Vagina (tissue), 2 donors: ENCODE measurements at regions not wholly inside any gene's neighbourhood (a gene's known extent, or its start where the extent isn't known, plus 50 kb on each side); places are given as distances from the start of the nearest gene placed in this dataset.

ENCODE experiments used
- DNase-seq, 2 donors: peaks; one replicate each; pipeline ENCODE4 v3.0.0-alpha.2; 2017; ENCODE audit errors: extremely low spot score in 2 of 2
- H3K27ac ChIP-seq: fragments of 200-600 bp; sonication (generic); one replicate; pipeline ENCODE4 v1.5.1; 2019
- H3K27me3 ChIP-seq: fragments of 200-600 bp; sonication (generic); one replicate; pipeline ENCODE4 v1.5.1; 2019
- H3K36me3 ChIP-seq, 2 donors: fragments of 200-600 bp; sonication (generic); one replicate each; pipeline ENCODE4 v1.5.1; 2017 to 2019
- H3K4me1 ChIP-seq: fragments of 200-600 bp; sonication (generic); one replicate; pipeline ENCODE4 v1.5.1; 2019
- H3K4me3 ChIP-seq, 2 donors: fragments of 200-600 bp; sonication (generic); 1 replicate in 1 of 2; 2 replicates in 1 of 2; pipeline ENCODE4 v1.5.1; 2016 to 2019
- H3K9me3 ChIP-seq: fragments of 200-600 bp; sonication (generic); one replicate; pipeline ENCODE4 v1.5.1; 2019
- CTCF ChIP-seq, 3 experiments: fragments of 450-650 bp in 2 of 3; fragments of 200-600 bp in 1 of 3; sonication (generic) in 1 of 3; IDR thresholded peaks; one replicate each; pipeline ENCODE4 v1.5.1; 2017 to 2019; ENCODE audit warnings: antibody characterized with exemption in 3 of 3, mild to moderate bottlenecking in 2 of 3, moderate library complexity in 2 of 3
- POLR2A ChIP-seq, 2 donors: fragments of 450-650 bp; IDR thresholded peaks; one replicate each; pipeline ENCODE4 v1.6.1; 2017; ENCODE audit warnings: antibody characterized with exemption in 2 of 2, mild to moderate bottlenecking in 2 of 2, moderate library complexity in 2 of 2
- POLR2AphosphoS5 ChIP-seq, 2 donors: sonication (generic); formaldehyde crosslinking; IDR thresholded peaks; one replicate each; pipeline ENCODE4 v1.9.0; 2017; ENCODE audit warnings: antibody characterized with exemption in 2 of 2, mild to moderate bottlenecking in 2 of 2, low read depth in 1 of 2; ENCODE audit not compliant: insufficient read depth in 1 of 2
- intact Hi-C: fragments of 100-400 bp; cut with DNase I; formaldehyde crosslinking; loops from one replicate; pipeline ENCODE4 v1.15.1; 2023

GRCh38 chr4:98744372-98745150 lies 86.2 kb upstream of the TSPAN5 start:
- Histone ChIP-seq H3K27me3 (no peaks in the 10 kb centered on the region), H3K4me1 (no peaks in the 10 kb centered on the region), H3K4me3 (no peak overlapping the region), H3K27ac (no peak overlapping the region), H3K36me3 (no peaks in the 10 kb centered on the region), H3K9me3 (no peaks in the 10 kb centered on the region)
- DNase-seq = no peak
- intact Hi-C loops = loop anchor here (5.0 kb wide), 1 partner anchor 1132 kb away; no protein-coding TSS in a partner anchor
- TF ChIP-seq CTCF (IDR thresholded peaks at IDR 0.05) = no peak
- no peak for TF ChIP-seq POLR2AphosphoS5 (IDR thresholded peaks at IDR 0.05; ENCODE audit: insufficient read depth in 1 of 2, low read depth in 1 of 2)
- TF ChIP-seq POLR2A (IDR thresholded peaks at IDR 0.05) = no peak

GRCh38 chr4:98741952-98742351 lies 83.5 kb upstream of the TSPAN5 start:
- no peaks in the 10 kb centered on the region for H3K27me3 ChIP-seq
- no peaks in the 10 kb centered on the region for H3K36me3 ChIP-seq
- H3K9me3 ChIP-seq = no peaks in the 10 kb centered on the region
- intact Hi-C loops = no loop called here
- no peak overlapping the region for H3K4me3 ChIP-seq
- DNase-seq = no peak
- no peaks in the 10 kb centered on the region for H3K4me1 ChIP-seq
- no peak overlapping the region for H3K27ac ChIP-seq
- TF ChIP-seq CTCF (IDR thresholded peaks at IDR 0.05) (no peak), POLR2A (IDR thresholded peaks at IDR 0.05) (no peak), POLR2AphosphoS5 (IDR thresholded peaks at IDR 0.05; ENCODE audit: insufficient read depth in 1 of 2, low read depth in 1 of 2) (no peak)

- DNase-seq = no peak
- Histone ChIP-seq H3K4me3 (no peak overlapping the region), H3K36me3 (no peaks in the 10 kb centered on the region), H3K9me3 (no peaks in the 10 kb centered on the region), H3K27me3 (no peaks in the 10 kb centered on the region), H3K27ac (no peak overlapping the region), H3K4me1 (no peaks in the 10 kb centered on the region)
- intact Hi-C loops = no loop called here
- no peak for TF ChIP-seq POLR2A (IDR thresholded peaks at IDR 0.05)
- TF ChIP-seq POLR2AphosphoS5 (IDR thresholded peaks at IDR 0.05; ENCODE audit: insufficient read depth in 1 of 2, low read depth in 1 of 2) = no peak
- TF ChIP-seq CTCF (IDR thresholded peaks at IDR 0.05) = no peak
These were observed 81.3 kb upstream of the TSPAN5 start for GRCh38 chr4:98739751-98740150.

GRCh38 chr4:98733601-98734000 lies 75.2 kb upstream of the TSPAN5 start:
- Histone ChIP-seq H3K27me3 (no peaks in the 10 kb centered on the region), H3K9me3 (no peaks in the 10 kb centered on the region), H3K4me1 (no peaks in the 10 kb centered on the region), H3K36me3 (no peaks in the 10 kb centered on the region), H3K27ac (no peak overlapping the region), H3K4me3 (no peak overlapping the region)
- no peak for TF ChIP-seq CTCF (IDR thresholded peaks at IDR 0.05)
- TF ChIP-seq POLR2AphosphoS5 (IDR thresholded peaks at IDR 0.05; ENCODE audit: insufficient read depth in 1 of 2, low read depth in 1 of 2) = no peak
- no peak for TF ChIP-seq POLR2A (IDR thresholded peaks at IDR 0.05)
- no peak for DNase-seq
- intact Hi-C loops = no loop called here

GRCh38 chr4:98728871-98729270 lies 70.5 kb upstream of the TSPAN5 start:
- intact Hi-C loops = no loop called here
- H3K4me1 ChIP-seq = no peaks in the 10 kb centered on the region
- H3K27ac ChIP-seq = no peak overlapping the region
- H3K4me3 ChIP-seq = no peak overlapping the region
- no peaks in the 10 kb centered on the region for H3K9me3 ChIP-seq
- no peaks in the 10 kb centered on the region for H3K27me3 ChIP-seq
- H3K36me3 ChIP-seq = no peaks in the 10 kb centered on the region
- no peak for DNase-seq
- TF ChIP-seq CTCF (IDR thresholded peaks at IDR 0.05) = no peak
- no peak for TF ChIP-seq POLR2AphosphoS5 (IDR thresholded peaks at IDR 0.05; ENCODE audit: insufficient read depth in 1 of 2, low read depth in 1 of 2)
- TF ChIP-seq POLR2A (IDR thresholded peaks at IDR 0.05) = no peak
